K562 (cell line): ENCODE measurements at regions not wholly inside any gene's neighbourhood (a gene's known extent, or its start where the extent isn't known, plus 50 kb on each side); places are given as distances from the start of the nearest gene placed in this dataset.

ENCODE experiments used
- ATAC-seq: fragments of 200-7000 bp; cut with Tn5 transposase; 3 replicates; pipeline ENCODE4 v1.9.1; 2020; ENCODE audit warnings: moderate library complexity
- BruUV-seq: library from RNA; stranded (reverse); fragments of 400-500 nt; replicated peaks from 2 replicates; lab custom pipeline; 2021; lab: Mats Ljungman, UMichigan
- CTCF ChIA-PET: fragments of 300-600 bp; formaldehyde crosslinking; extraction: SDS; loops from one replicate; lab custom pipeline; 2021; ENCODE audit warnings: low intra/inter-chr PET ratio; lab: Yijun Ruan, JAX
- POLR2A ChIA-PET: fragments of 300-600, 350-650 bp; sonication (Branson Sonifier 250); formaldehyde crosslinking; extraction: SDS; loops from one replicate; lab custom pipeline; 2021; ENCODE audit warnings: antibody characterized with exemption, inconsistent platforms; lab: Yijun Ruan, JAX
- DNase-seq, 4 experiments: peaks; one replicate each; pipeline versions ENCODE4 v3.0.0 to v3.0.0-alpha.2; 2011 to 2018; ENCODE audit warnings: low spot score in 3 of 4, mixed read lengths in 3 of 4; ENCODE audit errors: extremely low read depth in 1 of 4
- FAIRE-seq: peaks from 2 replicates; lab custom pipeline; 2011; peaks lifted over from hg19 to GRCh38; lab: Jason Lieb, UNC
- H2AFZ ChIP-seq: 2 replicates; pipeline ENCODE4 v1.6.0; 2011; ENCODE audit warnings: low read depth, low read length, control low read depth, inconsistent platforms
- H3K27ac ChIP-seq: fragments of 200-600 bp; 3 replicates; pipeline ENCODE4 v1.8.0; 2011; ENCODE audit warnings: low read depth, mild to moderate bottlenecking, control low read depth, inconsistent platforms, low read length, moderate library complexity, mixed read lengths; ENCODE audit errors: extremely low read depth
- H3K27me3 ChIP-seq, 2 experiments: fragments of 300-600 bp in 1 of 2; 2 replicates in 1 of 2; 3 replicates in 1 of 2; pipeline versions ENCODE4 v1.6.0 to v1.8.0; 2011; ENCODE audit warnings: inconsistent platforms in 2 of 2, low read length in 2 of 2, mild to moderate bottlenecking in 1 of 2, mixed read lengths in 1 of 2, moderate library complexity in 1 of 2; ENCODE audit not compliant: control insufficient read depth in 2 of 2, insufficient read depth in 2 of 2
- H3K36me3 ChIP-seq: fragments of 300-600 bp; 3 replicates; pipeline ENCODE4 v1.8.0; 2011; ENCODE audit warnings: mild to moderate bottlenecking, low read length, inconsistent platforms; ENCODE audit not compliant: control insufficient read depth, insufficient read depth
- H3K4me1 ChIP-seq, 2 experiments: fragments of 200-600 bp in 1 of 2; replicated peaks in 1 of 2; 2 replicates in 1 of 2; 3 replicates in 1 of 2; pipeline versions ENCODE4 v1.5.1 to v1.8.0; 2011; ENCODE audit warnings: inconsistent platforms in 2 of 2, low read length in 2 of 2, mild to moderate bottlenecking in 1 of 2, mixed read lengths in 1 of 2, moderate library complexity in 1 of 2; ENCODE audit not compliant: control insufficient read depth in 2 of 2, insufficient read depth in 2 of 2
- H3K4me2 ChIP-seq: 2 replicates; pipeline ENCODE4 v1.6.1; 2011; ENCODE audit warnings: low read length, control low read depth, inconsistent platforms, mixed read lengths; ENCODE audit not compliant: insufficient read depth
- H3K4me3 ChIP-seq: fragments of 200-600 bp; sonication (generic), shearing (Covaris generic); 2 replicates; pipeline ENCODE4 v1.5.1; 2016; ENCODE audit warnings: control low read depth, inconsistent platforms
- H3K79me2 ChIP-seq: fragments of 200-600 bp; 3 replicates; pipeline ENCODE4 v1.8.0; 2011; ENCODE audit warnings: low read length, inconsistent platforms; ENCODE audit not compliant: control insufficient read depth, insufficient read depth
- H3K9ac ChIP-seq, 2 experiments: 2 replicates each; pipeline versions ENCODE4 v1.6.0 to v1.6.1; 2011; ENCODE audit warnings: low read depth in 2 of 2, low read length in 2 of 2, control low read depth in 1 of 2, inconsistent platforms in 1 of 2, mild to moderate bottlenecking in 1 of 2, mixed read lengths in 1 of 2; ENCODE audit not compliant: insufficient read depth in 1 of 2
- H3K9me1 ChIP-seq: one replicate; pipeline ENCODE4 v1.6.0; 2011; ENCODE audit warnings: inconsistent platforms, mild to moderate bottlenecking, low read length, moderate library complexity; ENCODE audit not compliant: control insufficient read depth, insufficient read depth
- H3K9me3 ChIP-seq: replicated peaks from 2 replicates; pipeline ENCODE4 v1.5.1; 2011; ENCODE audit warnings: low read depth, low read length, inconsistent platforms; ENCODE audit not compliant: control insufficient read depth, insufficient read depth
- H4K20me1 ChIP-seq: replicated peaks from 2 replicates; pipeline ENCODE4 v1.6.1; 2011; ENCODE audit warnings: low read length, inconsistent platforms, mixed read lengths; ENCODE audit not compliant: control insufficient read depth, insufficient read depth
- ARID3A ChIP-seq: IDR thresholded peaks from 2 replicates; pipeline ENCODE4 v1.6.1; 2012; ENCODE audit warnings: low read depth, low read length, improper control_type of control experiment, borderline replicate concordance
- HMG20A ChIP-seq: fragments of 450-650 bp; formaldehyde crosslinking; conservative IDR thresholded peaks from 2 replicates; pipeline ENCODE4 v1.4.0; 2020; ENCODE audit warnings: mild to moderate bottlenecking, mixed read lengths
- PTBP1 ChIP-seq: fragments of 200-400 bp; formaldehyde crosslinking; IDR thresholded peaks from 2 replicates; pipeline ENCODE4 v1.6.1; 2017; ENCODE audit warnings: low read depth, low read length
- SAFB ChIP-seq: fragments of 200-400 bp; formaldehyde crosslinking; IDR thresholded peaks from 2 replicates; pipeline ENCODE4 v1.6.1; 2017; ENCODE audit warnings: low read depth, low read length, borderline replicate concordance
- ZBTB12 ChIP-seq: fragments of 250-450 bp; sonication (Bioruptor Pico); IDR thresholded peaks from 2 replicates; pipeline ENCODE4 v1.4.0; 2020
- ZNF282 ChIP-seq: sonication (generic); formaldehyde crosslinking; IDR thresholded peaks from 2 replicates; pipeline ENCODE4 v1.8.1; 2023; ENCODE audit warnings: missing genetic modification reagents
- ZNF354B ChIP-seq: fragments of 250-450 bp; sonication (Bioruptor Pico); IDR thresholded peaks from 2 replicates; pipeline ENCODE4 v1.4.0; 2020
- ZNF780A ChIP-seq: fragments of 250-450 bp; sonication (Bioruptor Pico); IDR thresholded peaks from 2 replicates; pipeline ENCODE4 v1.5.0; 2021; ENCODE audit warnings: mild to moderate bottlenecking
- WGBS: fragments of 100-300 bp; shearing (Covaris generic); methylation state at CpG from one replicate; pipeline ENCODE4 v1.1.6; 2016; ENCODE audit warnings: low coverage, mixed read lengths; ENCODE audit not compliant: insufficient coverage; ENCODE audit errors: missing lambda C conversion rate; 5-methylcytosine and 5-hydroxymethylcytosine counted together
- in situ Hi-C: fragments of 300-500 bp; cut with MboI; formaldehyde crosslinking; loops from 4 replicates; pipeline ENCODE4 v1.15.0; 2018; ENCODE audit warnings: inconsistent platforms, mixed read lengths
- intact Hi-C: fragments of 100-400 bp; cut with micrococcal nuclease; formaldehyde crosslinking; loops from 2 replicates; pipeline ENCODE4 v1.14.2; 2022

- TF ChIP-seq ZNF354B (CRISPR knock-in tag) (no peak), ZNF780A (CRISPR knock-in tag) (no peak), ZBTB12 (CRISPR knock-in tag) (no peak), ZNF282 (CRISPR knock-in tag) (no peak), ARID3A (no peak), PTBP1 (no peak), HMG20A (CRISPR knock-in tag) (no peak), SAFB (no peak)
- TF ChIP-seq, all 486 proteins: peak for 0
- no peaks in the 10 kb centered on the region for H3K36me3 ChIP-seq
- BruUV-seq, result no TSS peak
- intact Hi-C loops, result no loop called here
- H3K4me3 ChIP-seq, result no peak overlapping the region
- no peak overlapping the region for H3K27ac ChIP-seq
- H3K9me1 ChIP-seq, result no peaks in the 10 kb centered on the region
- in situ Hi-C loops, result no loop called here
- no peaks in the 10 kb centered on the region for H3K79me2 ChIP-seq
- H3K9ac ChIP-seq, result no peak overlapping the region
- WGBS, result 3% methylated on average over 6 of the region's 6 CpGs
- FAIRE-seq (no peak), ATAC-seq (no peak), DNase-seq (no peak)
- H3K9me3 ChIP-seq, result no peaks in the 10 kb centered on the region
- ChIA-PET CTCF (no interaction called here), POLR2A (no interaction called here)
- no peaks in the 10 kb centered on the region for H3K4me1 ChIP-seq
- H2AFZ ChIP-seq, result no peak overlapping the region
- no peaks in the 10 kb centered on the region for H4K20me1 ChIP-seq
- no peak overlapping the region for H3K4me2 ChIP-seq
- no peaks in the 10 kb centered on the region for H3K27me3 ChIP-seq
Observed at GRCh38 chr3:59446775-59447465, 397.1 kb upstream of the CFAP20DC start.
